ENCODE measurements at regions not wholly inside any gene's neighbourhood (a gene's known extent, or its start where the extent isn't known, plus 50 kb on each side); places are given as distances from the start of the nearest gene placed in this dataset.

DNA sequence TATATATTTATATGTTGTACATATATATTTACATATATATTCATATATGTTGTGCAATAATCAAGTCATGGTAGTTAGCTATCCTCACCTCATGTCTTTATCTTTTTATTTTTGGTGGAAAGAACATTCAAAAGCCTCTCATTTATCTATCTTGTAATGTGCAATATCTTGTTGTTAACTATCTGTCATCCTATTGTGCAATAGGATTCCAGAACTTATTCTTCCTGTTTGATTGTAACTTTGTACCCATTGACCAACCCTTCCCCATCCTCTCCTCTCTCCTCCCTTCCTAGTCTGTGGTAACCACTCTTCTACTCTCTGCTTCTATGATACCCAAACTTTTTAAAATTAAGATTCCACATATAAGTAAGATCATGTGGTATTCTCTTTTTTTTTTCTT lies 115.6 kb upstream of the PDGFD start:
- H2BK20ac ChIP-seq (ENCODE audit: low read length) = no peak overlapping the region
- no peak overlapping the region for H2AFZ ChIP-seq (ENCODE audit: low read length)
- no peak overlapping the region for H4K5ac ChIP-seq (ENCODE audit: insufficient read length, low read depth, low read length)
- no peak overlapping the region for H3K27ac ChIP-seq (ENCODE audit: low read depth, low read length)
- H4K91ac ChIP-seq (replicated peaks; ENCODE audit: insufficient read length, low read length) = no peak overlapping the region
- ChIA-PET POLR2A (ENCODE audit: partially characterized antibody) (no interaction called here), CTCF (ENCODE audit: partially characterized antibody) (no interaction called here)
- TF ChIP-seq CEBPB (IDR thresholded peaks at IDR 0.05; ENCODE audit: low read depth, low read length) (no peak; the same call in 1 of the 2 replicates), RNF2 (IDR thresholded peaks at IDR 0.05; ENCODE audit: borderline replicate concordance, low read depth, low read length, missing control alignments, poor library complexity, severe bottlenecking) (no peak), KDM1A (IDR thresholded peaks at IDR 0.05; ENCODE audit: borderline replicate concordance, low read length) (no peak), CBX8 (IDR thresholded peaks at IDR 0.05; ENCODE audit: borderline replicate concordance, low read depth, low read length) (no peak), TEAD4 (IDR thresholded peaks at IDR 0.05; ENCODE audit: low read depth, low read length) (no peak), HDAC6 (IDR thresholded peaks at IDR 0.05; ENCODE audit: low read depth, low read length) (no peak), SAP30 (IDR thresholded peaks at IDR 0.05; ENCODE audit: insufficient read depth, insufficient replicate concordance, low read length) (no peak)
- FAIRE-seq (no peak), DNase-seq (ENCODE audit: low read depth in 1 of 2, low spot score in 2 of 2) (no peak)
- no peaks in the 10 kb centered on the region for H3K79me2 ChIP-seq (ENCODE audit: control insufficient read depth in 1 of 2, insufficient read depth in 2 of 2, low read length in 2 of 2)
- H3K56ac ChIP-seq (replicated peaks; ENCODE audit: insufficient read length, low read depth, low read length) = no peak overlapping the region
- no peak overlapping the region for H3K4me3 ChIP-seq (ENCODE audit: extremely low read depth in 1 of 4, insufficient read depth in 2 of 4, low read depth in 3 of 4, low read length in 4 of 4)
- no peak overlapping the region for H4K8ac ChIP-seq (ENCODE audit: extremely low read depth, insufficient read depth, low read length)
- no peaks in the 10 kb centered on the region for H3K36me3 ChIP-seq (ENCODE audit: control insufficient read depth in 2 of 4, insufficient read depth in 4 of 4, low read length in 3 of 4)
- H2BK5ac ChIP-seq (ENCODE audit: low read depth, low read length) = no peak overlapping the region
- H4K20me1 ChIP-seq (replicated peaks in 1 of 2; ENCODE audit: control insufficient read depth in 1 of 2, insufficient read depth in 2 of 2, low read length in 2 of 2) = no peaks in the 10 kb centered on the region
- H2AK5ac ChIP-seq (ENCODE audit: low read depth, low read length) = no peak overlapping the region
- H3K23me2 ChIP-seq (ENCODE audit: low read depth, low read length) = no peaks in the 10 kb centered on the region
- H3K9me3 ChIP-seq (ENCODE audit: insufficient read depth in 2 of 2, low read depth in 1 of 2, low read length in 1 of 2) = no peaks in the 10 kb centered on the region
- peaks cover 0 to 2% (median 0%) of the 10 kb centered on the region in 4 experiments; a peak in 1 of 7 replicates for H3K4me1 ChIP-seq (replicated peaks in 1 of 4; ENCODE audit: control insufficient read depth in 3 of 4, insufficient read depth in 4 of 4, low read length in 3 of 4)
- H3K14ac ChIP-seq (ENCODE audit: insufficient read length) = no peak overlapping the region
- H3K79me1 ChIP-seq (ENCODE audit: low read depth, low read length) = no peaks in the 10 kb centered on the region
- no peak overlapping the region for H2BK12ac ChIP-seq (ENCODE audit: low read depth, low read length)
- no peak overlapping the region for H3K4ac ChIP-seq (replicated peaks; ENCODE audit: insufficient read length, low read depth, low read length)
- H2BK15ac ChIP-seq (ENCODE audit: low read length) = no peak overlapping the region
- no peak overlapping the region for H3K4me2 ChIP-seq (ENCODE audit: insufficient read depth in 1 of 2, low read depth in 2 of 2, low read length in 2 of 2)
- no peak overlapping the region for H2BK120ac ChIP-seq (replicated peaks; ENCODE audit: low read depth, low read length)
- no peak overlapping the region for H3K23ac ChIP-seq (ENCODE audit: insufficient read length)
- no peak overlapping the region for H3K9ac ChIP-seq (replicated peaks in 1 of 4; ENCODE audit: extremely low read depth in 1 of 4, low read depth in 3 of 4, low read length in 3 of 4)
- no peaks in the 10 kb centered on the region for H3K27me3 ChIP-seq (replicated peaks in 1 of 4; ENCODE audit: control insufficient read depth in 3 of 4, extremely low read depth in 1 of 4, insufficient read depth in 3 of 4, low read length in 3 of 4)
- H3K18ac ChIP-seq (ENCODE audit: extremely low read depth, low read length) = no peak overlapping the region

Data from H1 (cell line).